ENCODE measurements at regions not wholly inside any gene's neighbourhood (a gene's known extent, or its start where the extent isn't known, plus 50 kb on each side); places are given as distances from the start of the nearest gene placed in this dataset.
A peak's percentile ranks its signal among the peaks of the same experiment; 100 is the strongest.

DNA sequence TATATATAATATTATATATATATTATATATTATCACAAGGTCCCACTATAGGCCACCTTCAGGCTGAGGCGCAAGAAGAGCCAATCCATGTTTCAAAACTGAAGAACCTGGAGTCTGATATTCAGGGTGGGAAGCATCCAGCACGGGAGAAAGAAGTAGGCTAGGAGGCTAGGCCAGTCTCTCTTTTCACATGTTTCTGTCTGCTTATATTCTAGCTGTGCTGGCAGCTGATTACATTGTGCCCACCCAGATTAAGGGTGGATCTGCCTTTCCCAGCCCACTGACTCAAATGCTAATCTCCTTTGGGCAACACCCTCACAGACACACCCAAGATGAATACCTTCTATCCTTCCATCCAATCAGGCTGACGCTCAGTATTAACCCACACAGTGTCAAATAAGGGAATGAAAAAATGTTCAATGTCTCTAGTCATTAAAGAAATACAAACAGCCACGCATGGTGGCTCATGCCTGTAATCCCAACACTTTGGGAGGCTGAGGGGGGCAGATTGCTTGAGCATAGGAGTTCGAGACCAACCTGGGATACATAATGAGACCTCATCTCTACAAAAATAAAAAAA, 135.4 kb upstream of the PCBD1 start:
- DNase-seq (ENCODE audit: low spot score), result no peak

- no peak for DNase-seq (ENCODE audit: low spot score)
Measured at GRCh38 chr10:71024490-71024889, 136.1 kb upstream of the PCBD1 start.

DNA sequence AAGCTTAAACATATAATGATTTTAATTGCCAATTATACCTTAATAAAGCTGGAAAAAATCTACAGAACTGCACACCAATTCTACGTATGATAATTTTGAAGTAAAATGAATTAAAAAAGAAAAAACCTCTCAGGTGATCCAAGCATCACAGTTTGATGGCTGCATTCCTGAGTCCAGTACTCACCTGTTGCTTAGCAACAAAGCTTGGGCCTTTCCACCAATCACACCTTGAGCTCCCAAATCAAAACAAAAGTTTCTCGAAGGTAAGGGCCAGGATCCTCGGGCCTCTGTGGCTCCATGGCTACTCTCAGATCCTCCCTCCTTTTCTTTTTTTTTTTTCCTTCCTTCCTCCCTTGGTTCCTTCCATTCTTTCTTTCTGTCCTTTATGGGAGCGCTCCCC, 137.2 kb upstream of the PCBD1 start:
- DNase-seq (ENCODE audit: low spot score), result peak; percentile 17

- no peak for DNase-seq (ENCODE audit: low spot score)
Measured at GRCh38 chr10:71028066-71028465, 139.7 kb upstream of the PCBD1 start.

DNA sequence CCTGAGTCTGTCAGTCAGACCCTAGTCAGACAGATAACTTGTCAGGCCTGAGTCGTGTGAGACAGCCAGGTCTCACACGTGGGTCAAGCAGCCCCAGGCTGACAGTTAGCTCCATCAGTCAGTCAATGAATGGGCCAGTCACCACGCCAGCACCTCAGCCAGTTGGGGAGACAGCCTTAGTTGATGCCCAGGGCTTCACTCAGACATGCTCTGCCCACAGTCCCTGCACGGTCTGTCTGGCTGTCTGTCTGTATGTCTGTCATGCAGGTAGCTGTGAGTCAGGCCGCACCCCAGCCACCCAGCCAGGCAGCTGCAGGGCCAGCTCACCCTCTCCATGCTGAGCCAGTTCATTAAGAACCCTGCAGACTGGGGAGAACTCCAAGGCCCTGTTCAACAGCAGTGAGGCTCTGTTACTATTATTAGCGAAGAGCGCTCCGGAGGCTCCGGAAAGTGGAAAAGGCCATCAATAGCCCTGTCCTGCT, 141.1 kb upstream of the PCBD1 start:
- no peak for DNase-seq (ENCODE audit: low spot score)

GRCh38 chr10:71029907-71030306, 141.5 kb upstream of the PCBD1 start:
- no peak for DNase-seq (ENCODE audit: low spot score)

DNA sequence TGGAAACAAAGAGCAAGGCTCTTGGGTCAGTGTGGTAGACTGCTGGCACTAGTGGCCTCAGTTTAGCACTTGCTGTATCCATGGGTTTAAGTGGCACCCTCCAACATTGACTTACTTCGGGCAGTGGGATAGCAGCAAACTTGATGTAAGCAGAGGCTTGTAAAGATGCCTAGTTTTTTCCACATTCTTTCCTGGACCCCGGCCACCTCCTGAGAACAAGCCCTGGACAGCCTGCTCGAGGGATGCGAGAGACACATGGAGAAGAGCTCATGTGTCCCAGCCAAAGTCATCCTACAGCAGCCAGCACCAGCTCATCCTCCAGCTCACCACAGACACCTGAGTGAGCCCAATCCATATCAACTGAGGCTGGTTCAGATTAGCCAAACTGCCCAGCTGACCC, 142.7 kb upstream of the PCBD1 start:
- DNase-seq (ENCODE audit: low spot score), result no peak

GRCh38 chr10:71031603-71032002, 143.2 kb upstream of the PCBD1 start:
- DNase-seq (ENCODE audit: low spot score), result no peak

- no peak for DNase-seq (ENCODE audit: low spot score)
Measured at GRCh38 chr10:71032887-71033286, 144.5 kb upstream of the PCBD1 start.

DNA sequence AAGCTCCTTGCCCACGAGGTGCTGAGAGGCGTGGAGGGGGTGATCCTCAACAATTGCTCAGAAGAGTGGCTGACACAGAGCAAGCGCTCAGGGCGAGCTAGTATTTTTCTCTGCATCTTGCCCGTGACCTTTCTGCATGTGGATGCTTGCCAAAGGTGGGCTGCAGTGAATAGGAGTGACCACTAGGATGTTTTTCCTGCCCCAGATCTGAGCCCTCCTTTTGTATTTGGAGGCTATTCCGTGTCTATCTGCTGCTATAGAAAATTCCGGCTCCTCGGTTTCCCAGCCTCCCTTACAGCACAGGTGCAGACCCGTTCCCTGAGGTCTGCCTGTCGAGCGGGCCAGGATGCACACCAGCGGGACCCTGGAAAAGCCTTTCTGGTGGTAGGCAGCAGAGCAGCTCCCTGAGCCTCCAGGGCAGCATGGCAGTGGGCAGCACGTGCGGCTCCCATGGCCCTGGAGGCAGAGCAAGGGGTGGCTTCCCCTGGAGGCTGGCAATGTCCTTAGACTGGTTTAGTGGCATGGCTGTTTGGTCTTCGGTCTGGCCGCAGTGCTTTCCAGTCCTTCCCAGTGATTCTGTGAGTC, 145.1 kb upstream of the PCBD1 start:
- no peak for DNase-seq (ENCODE audit: low spot score)

- DNase-seq (ENCODE audit: low spot score), result no peak
Measured at GRCh38 chr10:71035511-71036296, 147.3 kb upstream of the PCBD1 start.

- DNase-seq (ENCODE audit: low spot score), result no peak
Measured at GRCh38 chr10:71036297-71036966, 148.1 kb upstream of the PCBD1 start.

DNA sequence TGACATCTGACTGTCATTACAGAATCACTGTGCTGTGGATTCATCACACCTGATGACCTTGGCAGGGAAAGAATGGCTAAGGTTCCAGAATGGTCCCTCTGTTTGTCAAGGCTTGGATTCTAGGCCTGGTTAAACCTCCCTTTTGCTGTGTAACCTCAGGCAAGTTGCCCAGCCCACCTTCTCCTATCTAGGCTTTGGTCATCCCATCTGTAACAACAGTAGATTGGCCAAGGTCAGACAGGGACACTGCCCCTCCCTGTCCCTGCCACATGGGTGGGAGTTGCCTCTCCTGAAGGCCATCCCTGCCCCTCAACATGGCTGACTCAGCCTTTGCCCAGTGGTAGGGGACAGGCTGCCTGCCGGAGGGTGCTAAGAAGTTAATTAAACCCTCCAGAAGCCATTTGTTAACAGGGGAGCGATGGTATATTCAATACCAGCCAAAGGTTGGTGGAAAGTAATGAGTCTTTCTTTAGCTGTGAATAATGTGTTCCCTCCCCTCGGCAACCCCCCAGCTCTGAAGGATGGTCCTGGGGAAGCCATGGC, 149.8 kb upstream of the PCBD1 start:
- no peak for DNase-seq (ENCODE audit: low spot score)

GRCh38 chr10:71038921-71039320, 150.6 kb upstream of the PCBD1 start:
- no peak for DNase-seq (ENCODE audit: low spot score)

- no peak for DNase-seq (ENCODE audit: low spot score)
Measured at GRCh38 chr10:71039551-71039950, 151.2 kb upstream of the PCBD1 start.

DNA sequence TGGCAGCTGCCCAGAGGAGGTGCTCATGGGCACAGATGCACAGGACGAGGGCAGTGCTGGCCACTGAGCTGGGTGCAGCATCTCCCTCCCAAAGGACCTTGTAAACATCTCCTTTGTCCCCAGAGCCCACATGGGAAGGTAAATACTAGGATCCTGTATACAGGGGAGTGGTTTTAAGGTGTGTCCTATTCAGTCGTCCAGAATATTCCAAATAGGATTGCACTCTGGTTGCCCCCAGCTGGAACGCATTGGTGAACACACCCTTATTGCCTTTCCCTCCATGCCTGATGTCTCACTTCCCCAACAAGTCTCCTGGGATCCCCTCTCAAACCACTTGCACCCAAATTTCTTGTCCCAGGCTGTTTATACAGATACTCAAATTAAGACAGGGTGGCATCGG, 152.0 kb upstream of the PCBD1 start:
- DNase-seq (ENCODE audit: low spot score), result no peak

DNA sequence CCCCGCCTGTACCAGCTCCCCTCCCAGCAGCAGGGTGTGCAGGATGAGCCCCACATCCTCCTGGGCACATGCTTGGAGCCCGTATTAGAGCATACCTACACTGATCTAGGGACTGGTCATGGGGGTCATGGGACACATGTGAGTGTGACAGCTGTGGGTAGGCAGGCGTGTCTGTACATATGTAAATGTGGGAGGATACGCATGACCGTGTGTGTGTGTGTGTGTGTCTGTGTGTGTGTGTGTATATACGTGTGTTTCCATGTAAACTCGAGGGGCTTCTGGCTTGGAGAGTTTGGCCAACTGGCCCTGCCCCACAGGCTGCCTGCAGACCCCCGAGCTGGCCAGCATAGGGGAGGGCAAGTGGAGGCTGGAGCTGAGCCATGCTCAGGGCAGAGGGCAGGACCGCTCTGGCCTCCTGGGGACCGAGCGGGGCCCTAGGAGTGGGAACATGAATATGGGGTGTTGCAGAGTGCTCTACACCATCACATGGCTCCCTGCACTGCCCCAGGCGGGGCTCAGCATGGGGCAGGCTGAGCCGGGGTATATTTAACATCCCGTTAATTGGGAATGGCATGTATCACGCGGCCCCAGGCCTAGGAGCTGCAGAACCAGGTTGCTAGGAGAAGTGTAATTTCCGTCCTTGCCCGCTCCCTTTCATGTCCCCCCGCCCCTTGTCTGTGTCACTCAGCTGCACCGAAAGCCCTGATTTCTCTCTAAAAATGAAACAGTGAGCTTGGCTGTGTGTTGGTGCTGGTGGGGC, 152.7 kb upstream of the PCBD1 start:
- DNase-seq (ENCODE audit: low spot score), result no peak

DNA sequence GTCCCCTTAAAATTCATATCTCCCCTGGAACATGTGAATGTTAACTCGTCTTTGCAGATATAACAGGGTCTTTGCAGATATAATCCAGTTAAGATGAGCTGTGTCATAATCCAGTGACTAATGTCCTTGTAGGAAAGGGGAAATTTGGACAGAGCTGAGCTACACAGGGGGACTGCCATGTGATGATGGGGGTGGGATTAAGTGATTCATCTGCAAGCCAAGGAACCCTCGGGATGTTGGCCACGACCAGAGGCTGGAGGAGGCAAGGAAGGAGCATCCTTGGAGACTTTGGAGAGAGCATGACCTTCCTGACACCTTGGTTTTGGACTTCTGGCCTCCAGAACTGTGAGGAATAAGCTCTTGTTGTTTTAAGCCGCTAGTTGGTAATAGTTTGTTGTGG, 153.9 kb upstream of the PCBD1 start:
- no peak for DNase-seq (ENCODE audit: low spot score)

DNA sequence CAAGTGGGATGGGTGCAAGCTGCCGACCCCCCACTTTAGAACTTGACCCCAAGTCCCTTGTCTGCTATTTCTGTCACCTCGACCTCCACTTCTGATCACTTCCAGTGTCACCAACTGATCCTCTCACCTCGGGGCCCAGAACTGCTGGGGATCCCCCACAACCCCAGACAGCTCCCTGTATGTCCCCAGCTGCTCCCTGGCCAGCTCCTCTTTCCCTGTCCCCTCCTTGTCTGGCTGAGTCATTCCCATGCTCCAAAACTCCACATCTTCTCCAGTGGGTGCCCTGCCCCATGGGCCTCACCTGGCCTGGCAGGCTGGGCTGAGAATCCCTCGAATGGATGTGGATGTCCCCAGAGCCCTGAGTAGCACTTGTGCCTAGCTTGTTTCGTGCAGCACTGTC, 154.3 kb upstream of the PCBD1 start:
- no peak for DNase-seq (ENCODE audit: low spot score)

GRCh38 chr10:71043858-71044257, 155.5 kb upstream of the PCBD1 start:
- no peak for DNase-seq (ENCODE audit: low spot score)

DNA sequence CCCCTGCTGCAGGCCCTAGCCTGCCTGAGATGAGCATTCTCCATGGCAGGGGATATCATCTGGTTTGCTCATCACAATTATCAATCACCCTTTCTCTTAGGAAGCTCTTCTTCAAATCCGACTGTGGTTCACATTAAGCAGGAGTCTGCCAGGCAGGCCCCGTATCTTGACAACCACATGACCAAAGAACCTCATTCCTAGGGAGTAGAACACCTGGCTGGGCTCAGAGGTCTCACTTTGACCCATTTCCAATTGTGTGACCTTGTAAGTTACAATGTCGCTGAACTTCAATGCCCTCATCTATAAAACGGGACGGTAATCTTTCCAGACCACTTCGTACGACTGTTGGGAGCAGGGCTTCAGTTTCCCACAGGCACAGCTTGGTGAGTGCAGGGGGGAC, 156.4 kb upstream of the PCBD1 start:
- no peak for DNase-seq (ENCODE audit: low spot score)
